Left colon (tissue), 2 donors: ENCODE measurements at regions not wholly inside any gene's neighbourhood (a gene's known extent, or its start where the extent isn't known, plus 50 kb on each side); places are given as distances from the start of the nearest gene placed in this dataset.
"Not testable (repeated sequence)": the region's sequence is repeated elsewhere in the genome, so short reads cannot be mapped to it uniquely, and the experiment has no call there.

Source experiments
- ATAC-seq: fragments of 200-7000 bp; cut with Tn5 transposase; one replicate; pipeline ENCODE4 v1.9.1; 2020; ENCODE audit warnings: mild to moderate bottlenecking, moderate library complexity
- DNase-seq, 2 donors: peaks; one replicate each; pipeline ENCODE4 v3.0.0-alpha.2; 2020
- intact Hi-C, 2 donors: fragments of 100-400 bp; cut with DNase I in 1 of 2; cut with micrococcal nuclease in 1 of 2; formaldehyde crosslinking; loops; one replicate each; pipeline versions ENCODE4 v1.11.2 to v1.14.0; 2022; cut with DNase I, micrococcal nuclease
- donor health status: DM: no; HTN: no; CAD: no.
- donor health status: DM: yes; HTN: yes; CAD: no.

DNA sequence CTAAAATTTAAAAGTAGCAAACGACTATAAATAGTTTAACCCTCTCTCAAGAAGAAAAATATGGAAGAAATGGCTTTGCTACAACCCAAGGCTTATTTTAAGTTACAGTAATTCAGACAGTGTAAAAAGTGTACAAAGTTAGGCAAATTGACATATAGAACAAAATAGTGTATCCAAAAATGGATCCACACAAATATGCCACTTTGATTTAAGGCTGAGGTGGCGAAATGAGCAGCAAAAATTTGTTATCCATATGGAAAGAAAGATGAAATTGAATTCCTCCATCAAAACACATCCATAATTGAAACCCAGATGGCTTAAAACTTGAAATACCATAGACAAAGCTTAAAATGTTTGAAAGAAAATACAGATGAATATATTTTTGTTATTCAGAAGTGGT, 540.8 kb downstream of the BRINP3 start:
- ATAC-seq (no peak), DNase-seq (no peak)
- intact Hi-C loops, result no loop called here

GRCh38 chr1:189939967-189940366, 537.7 kb downstream of the BRINP3 start:
- no peak for ATAC-seq
- DNase-seq, result no peak
- intact Hi-C loops, result no loop called here

DNA sequence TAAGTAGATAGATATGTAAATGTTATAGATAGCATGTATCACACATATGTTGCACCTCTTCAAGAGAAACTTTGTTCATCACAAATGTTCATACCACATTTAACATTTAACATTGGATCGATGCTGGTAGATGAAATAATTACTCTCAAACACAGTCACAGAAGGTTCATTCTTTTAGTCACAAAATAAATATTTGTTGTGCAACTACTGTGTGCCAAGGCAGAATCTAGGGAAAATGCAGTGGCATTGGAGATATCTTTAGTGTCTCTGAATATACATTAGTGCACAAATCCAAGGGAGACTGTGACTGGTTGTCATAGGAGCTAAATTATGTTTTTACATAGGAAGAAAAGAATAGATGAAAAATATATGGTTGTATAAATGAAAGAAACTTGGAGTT, 535.7 kb downstream of the BRINP3 start:
- DNase-seq (no peak), ATAC-seq (no peak)
- intact Hi-C loops, result no loop called here

DNA sequence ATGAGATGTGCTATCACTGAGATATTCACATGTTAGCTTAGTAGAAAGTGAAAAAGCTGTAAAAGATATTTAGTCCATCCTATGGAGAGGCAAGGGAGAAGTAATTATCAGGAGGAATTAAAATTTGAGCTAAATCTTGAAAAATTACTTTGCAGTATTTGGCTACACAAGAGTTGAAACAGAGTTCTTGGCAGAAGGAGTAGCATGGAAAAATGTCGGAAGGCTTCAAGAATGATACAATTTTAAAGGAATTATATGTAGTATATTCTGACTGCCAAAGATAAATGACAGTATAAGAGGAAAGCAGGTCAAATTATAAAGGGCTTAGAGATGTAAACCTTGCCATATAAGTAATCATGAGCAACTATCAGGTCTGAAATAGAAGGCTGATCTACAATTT, 518.9 kb downstream of the BRINP3 start:
- intact Hi-C loops, result no loop called here
- ATAC-seq, result no peak
- no peak for DNase-seq

GRCh38 chr1:189960769-189961168, 516.9 kb downstream of the BRINP3 start:
- ATAC-seq, result no peak
- DNase-seq, result no peak
- intact Hi-C loops, result no loop called here

DNA sequence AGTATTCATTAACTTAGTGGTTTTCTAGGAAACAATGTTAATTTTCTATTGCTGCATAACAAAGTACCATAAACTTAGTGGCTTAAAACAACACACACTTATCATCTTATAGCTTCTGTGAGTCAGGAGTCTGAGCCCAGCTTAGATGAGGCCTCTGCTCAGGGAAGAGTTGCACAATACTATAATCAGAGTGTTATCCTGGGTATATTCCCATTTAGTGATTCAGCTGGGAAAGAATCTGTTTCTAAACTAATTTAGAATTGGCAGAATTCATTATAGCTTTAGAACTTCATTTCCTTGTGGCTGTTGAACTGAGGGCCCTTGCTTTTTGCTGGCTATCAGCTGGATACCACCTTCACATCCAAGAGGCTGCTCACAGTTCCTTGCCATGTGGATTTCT, 515.5 kb downstream of the BRINP3 start:
- ATAC-seq (no peak), DNase-seq (no peak)
- intact Hi-C loops, result no loop called here

- no peak for ATAC-seq
- intact Hi-C loops, result no loop called here
- DNase-seq, result no peak
Observed at GRCh38 chr1:189970331-189971230, 507.1 kb downstream of the BRINP3 start.

DNA sequence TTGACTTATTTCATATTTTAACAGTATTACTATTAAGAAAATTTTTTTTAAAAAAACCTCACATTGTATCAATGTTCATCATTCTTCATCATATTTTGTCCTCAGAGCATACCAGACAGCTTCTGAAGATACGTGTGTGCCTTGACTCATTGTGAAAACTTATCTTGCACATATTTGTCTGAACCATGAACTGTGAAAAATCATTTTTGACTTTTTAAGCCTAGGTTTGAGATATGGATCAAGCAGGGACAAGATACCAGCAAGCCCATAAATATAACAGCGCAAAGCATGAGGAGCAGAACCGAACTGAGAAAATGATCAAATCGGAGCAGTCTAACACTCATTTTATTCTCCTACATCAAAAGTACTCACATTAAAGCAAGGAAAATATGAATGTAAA, 506.0 kb downstream of the BRINP3 start:
- ATAC-seq (no peak), DNase-seq (no peak)
- intact Hi-C loops, result no loop called here

DNA sequence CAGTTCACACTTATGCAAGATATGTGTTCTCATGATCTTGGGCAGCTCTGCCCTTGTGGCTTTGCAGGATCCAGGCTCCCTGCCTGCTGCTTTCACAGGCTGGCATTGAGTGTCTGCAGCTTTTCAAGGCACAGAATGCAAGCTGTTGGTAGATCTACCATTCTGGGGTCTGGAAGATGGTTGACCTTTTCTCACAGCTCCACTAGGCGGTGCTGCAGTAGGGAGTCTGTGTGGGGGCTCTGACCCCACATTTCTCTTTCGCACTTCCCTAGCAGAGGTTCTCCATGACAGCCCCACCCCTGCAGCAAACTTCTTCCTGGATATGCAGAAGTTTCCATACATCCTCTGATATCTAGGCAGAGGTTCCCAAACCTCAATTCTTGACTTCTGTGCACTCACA, 500.5 kb downstream of the BRINP3 start:
- DNase-seq (no peak), ATAC-seq (no peak)
- intact Hi-C loops, result no loop called here

- intact Hi-C loops, result no loop called here
- DNase-seq (no peak), ATAC-seq (no peak)
Observed at GRCh38 chr1:189983166-189983890, 494.3 kb downstream of the BRINP3 start.

DNA sequence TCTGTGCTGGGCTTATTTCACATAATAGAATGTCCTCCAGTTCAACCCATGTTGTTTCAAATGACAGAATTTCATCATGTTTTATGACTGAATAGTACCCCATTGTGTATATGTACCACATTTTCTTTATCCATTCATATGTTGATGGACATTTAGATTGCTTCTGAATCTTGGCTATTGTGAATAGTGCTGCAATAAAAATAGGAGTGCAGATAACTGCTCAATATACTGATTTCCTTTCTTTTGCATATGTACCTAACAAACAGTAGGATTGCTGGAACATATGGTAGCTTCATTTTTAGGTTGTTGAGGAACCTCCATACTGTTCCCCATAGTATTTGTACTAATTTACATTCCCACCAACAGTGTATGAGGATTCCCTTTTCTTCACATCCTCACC, 491.1 kb downstream of the BRINP3 start:
- no peak for DNase-seq
- ATAC-seq, result no peak
- intact Hi-C loops, result no loop called here

DNA sequence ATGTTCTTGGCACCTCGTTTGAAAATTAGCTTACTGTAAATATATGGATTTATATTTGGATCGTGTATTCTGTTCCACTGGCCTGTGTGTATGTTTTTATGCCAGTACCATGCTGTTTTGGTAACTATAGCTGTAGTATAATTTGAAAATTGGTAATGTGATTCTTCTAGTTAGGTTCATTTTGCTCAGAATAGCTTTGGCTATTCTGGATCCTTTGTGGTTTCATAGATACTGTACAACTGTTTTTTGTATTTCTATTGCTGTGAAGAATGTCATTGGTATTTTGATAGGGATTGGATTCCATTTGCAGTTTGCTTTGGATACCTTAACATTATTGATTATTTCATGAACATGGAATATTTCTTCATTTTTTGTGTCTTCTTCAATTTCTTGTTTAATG, 490.2 kb downstream of the BRINP3 start:
- DNase-seq (no peak), ATAC-seq (no peak)

DNA sequence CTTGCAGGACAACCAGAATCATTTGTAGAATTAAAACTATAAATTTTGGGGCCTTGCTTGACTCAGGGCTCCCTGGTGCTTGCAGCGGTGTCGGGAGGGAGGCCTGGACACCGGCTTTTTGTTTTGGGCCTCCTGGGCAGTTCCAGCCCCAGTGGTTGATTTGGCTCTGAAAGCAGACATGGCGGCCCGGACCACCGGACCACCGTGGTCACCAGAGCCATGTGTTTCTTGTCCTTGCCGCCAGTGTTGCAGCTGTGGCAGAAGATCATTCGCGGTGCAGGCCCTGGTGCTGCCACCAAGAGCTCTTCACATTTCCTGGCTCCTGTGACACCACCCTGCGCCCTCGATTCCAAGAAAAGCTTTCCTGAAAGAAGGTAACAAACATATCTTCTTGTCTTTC, 484.8 kb downstream of the BRINP3 start:
- DNase-seq, result no peak
- ATAC-seq, result no peak
- intact Hi-C loops, result no loop called here

More for the DNA sequence above, 490.2 kb downstream of the BRINP3 start:
- intact Hi-C loops, result no loop called here

GRCh38 chr1:190000365-190000872, 477.2 kb downstream of the BRINP3 start:
- DNase-seq (no peak), ATAC-seq (no peak)
- intact Hi-C loops, result no loop called here

- DNase-seq (no peak), ATAC-seq (no peak)
- intact Hi-C loops, result no loop called here
Observed at GRCh38 chr1:190001187-190001586, 476.5 kb downstream of the BRINP3 start.

- intact Hi-C loops, result no loop called here
- ATAC-seq, result no peak
- no peak for DNase-seq
Observed at GRCh38 chr1:190003376-190003775, 474.3 kb downstream of the BRINP3 start.

DNA sequence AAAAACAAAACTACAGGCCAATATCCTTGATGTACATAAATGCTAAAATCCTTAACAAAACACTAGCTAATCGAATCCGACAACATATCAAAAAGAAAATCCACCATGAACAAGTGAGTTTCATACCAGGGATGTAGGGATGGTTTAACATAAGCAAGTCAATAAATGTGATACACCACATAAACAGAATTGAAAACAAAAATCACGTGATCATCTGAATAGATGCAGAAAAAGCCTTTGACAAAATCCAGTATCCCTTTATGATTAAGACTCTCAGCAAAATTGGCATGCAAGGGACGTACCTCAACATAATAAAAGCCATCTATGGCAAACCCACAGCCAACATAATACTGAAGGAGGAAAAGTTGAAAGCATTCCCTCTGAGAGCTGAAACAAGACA, 466.1 kb downstream of the BRINP3 start:
- DNase-seq, result no peak
- intact Hi-C loops, result no loop called here
- ATAC-seq, result no peak

DNA sequence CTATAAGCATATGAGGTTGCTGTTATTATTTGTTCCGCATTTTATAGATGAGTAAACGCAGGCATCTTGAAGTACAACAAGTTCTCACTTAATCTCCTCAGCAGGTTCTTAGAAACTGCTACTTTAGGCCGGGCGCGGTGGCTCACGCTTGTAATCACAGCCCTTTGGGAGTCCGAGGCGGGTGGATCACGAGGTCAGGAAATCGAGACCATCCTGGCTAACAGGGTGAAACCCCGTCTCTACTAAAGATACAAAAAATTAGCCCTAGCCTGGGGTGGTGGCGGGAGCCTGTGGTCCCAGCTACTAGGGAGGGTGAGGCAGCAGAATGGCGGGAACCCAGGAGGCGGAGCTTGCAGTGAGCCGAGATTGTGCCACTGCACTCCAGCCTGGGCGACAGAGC, 458.5 kb downstream of the BRINP3 start:
- intact Hi-C loops, ATAC-seq, DNase-seq: not testable (repeated sequence)

GRCh38 chr1:190019717-190020116, 457.9 kb downstream of the BRINP3 start:
- ATAC-seq (no peak), DNase-seq (no peak)
- intact Hi-C loops, result no loop called here

DNA sequence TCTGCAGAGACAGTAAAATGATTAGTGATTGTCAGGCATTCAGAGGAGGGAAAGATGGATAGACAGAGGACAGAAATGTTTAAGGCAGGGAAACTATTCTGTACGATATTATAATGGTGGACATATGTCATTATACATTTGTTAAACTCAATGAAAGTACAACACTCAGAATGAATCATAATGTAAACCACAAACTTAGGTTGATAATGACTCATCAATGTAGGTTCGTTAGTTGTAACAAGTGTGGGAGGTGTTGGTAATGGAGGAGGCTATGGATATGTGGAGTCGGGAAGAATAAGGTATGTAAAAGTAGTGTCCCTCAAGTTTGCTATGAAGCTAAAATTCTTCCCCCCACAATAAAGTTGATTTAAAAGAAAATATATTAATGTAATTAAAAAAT, 455.0 kb downstream of the BRINP3 start:
- intact Hi-C loops, result no loop called here
- DNase-seq (no peak), ATAC-seq (no peak)
